ENCODE measurements at regions not wholly inside any gene's neighbourhood (a gene's known extent, or its start where the extent isn't known, plus 50 kb on each side); places are given as distances from the start of the nearest gene placed in this dataset.
"Not testable (repeated sequence)": the region's sequence is repeated elsewhere in the genome, so short reads cannot be mapped to it uniquely, and the experiment has no call there.

GRCh38 chr3:5344707-5345106 lies 157.2 kb downstream of the EDEM1 start:
- ATAC-seq = no peak
- intact Hi-C loops (cut with micrococcal nuclease) = no loop called here
- DNase-seq = no peak

GRCh38 chr3:5347486-5347885 lies 160.0 kb downstream of the EDEM1 start:
- intact Hi-C loops (cut with micrococcal nuclease) = no loop called here
- ATAC-seq (no peak), DNase-seq (no peak)

- ATAC-seq = no peak
- no peak for DNase-seq
- intact Hi-C loops (cut with micrococcal nuclease) = no loop called here
Measured at GRCh38 chr3:5348229-5348902, 160.9 kb downstream of the EDEM1 start.

- ATAC-seq = no peak
- DNase-seq = no peak
- intact Hi-C loops (cut with micrococcal nuclease) = no loop called here
Measured at GRCh38 chr3:5349343-5349742, 161.8 kb downstream of the EDEM1 start.

- ATAC-seq (no peak), DNase-seq (no peak)
- intact Hi-C loops (cut with micrococcal nuclease) = no loop called here
Measured at GRCh38 chr3:5357089-5357488, 169.6 kb downstream of the EDEM1 start.

- ATAC-seq = no peak
- DNase-seq = no peak
- intact Hi-C loops (cut with micrococcal nuclease) = no loop called here
Measured at GRCh38 chr3:5358911-5359310, 171.4 kb downstream of the EDEM1 start.

GRCh38 chr3:5360453-5360852 lies 172.9 kb downstream of the EDEM1 start:
- no peak for ATAC-seq
- intact Hi-C loops (cut with micrococcal nuclease) = no loop called here

GRCh38 chr3:5366746-5367145 lies 179.2 kb downstream of the EDEM1 start:
- ATAC-seq (no peak), DNase-seq (no peak)
- intact Hi-C loops (cut with micrococcal nuclease) = no loop called here

More at GRCh38 chr3:5360453-5360852, 172.9 kb downstream of the EDEM1 start:
- no peak for DNase-seq

- ATAC-seq; DNase-seq; intact Hi-C loops (cut with micrococcal nuclease): not testable (repeated sequence)
Measured at GRCh38 chr3:5371555-5371954, 184.0 kb downstream of the EDEM1 start.

GRCh38 chr3:5376761-5377160 lies 189.3 kb downstream of the EDEM1 start:
- intact Hi-C loops (cut with micrococcal nuclease) = no loop called here
- DNase-seq = no peak
- no peak for ATAC-seq

- ATAC-seq; intact Hi-C loops (cut with micrococcal nuclease); DNase-seq: not testable (repeated sequence)
Measured at GRCh38 chr3:5379266-5379665, 191.8 kb downstream of the EDEM1 start.

GRCh38 chr3:5383486-5384263 lies 196.2 kb downstream of the EDEM1 start:
- intact Hi-C loops (cut with micrococcal nuclease); DNase-seq; ATAC-seq: not testable (repeated sequence)

GRCh38 chr3:5384557-5385236 lies 197.2 kb downstream of the EDEM1 start:
- DNase-seq (no peak), ATAC-seq (no peak)
- intact Hi-C loops (cut with micrococcal nuclease) = no loop called here

GRCh38 chr3:5388091-5388490 lies 200.6 kb downstream of the EDEM1 start:
- ATAC-seq = no peak
- intact Hi-C loops (cut with micrococcal nuclease) = no loop called here
- no peak for DNase-seq

- ATAC-seq = no peak
- intact Hi-C loops (cut with micrococcal nuclease) = no loop called here
- DNase-seq = no peak
Measured at GRCh38 chr3:5389057-5389456, 201.6 kb downstream of the EDEM1 start.

GRCh38 chr3:5390221-5390620 lies 202.7 kb downstream of the EDEM1 start:
- DNase-seq = no peak
- intact Hi-C loops (cut with micrococcal nuclease) = no loop called here
- no peak for ATAC-seq

GRCh38 chr3:5390936-5391625 lies 203.6 kb downstream of the EDEM1 start:
- ATAC-seq (no peak), DNase-seq (no peak)
- intact Hi-C loops (cut with micrococcal nuclease) = no loop called here

- intact Hi-C loops (cut with micrococcal nuclease) = no loop called here
- ATAC-seq (no peak), DNase-seq (no peak)
Measured at GRCh38 chr3:5401002-5401401, 213.5 kb downstream of the EDEM1 start.

GRCh38 chr3:5404718-5405117 lies 217.2 kb downstream of the EDEM1 start:
- DNase-seq (no peak), ATAC-seq (no peak)
- intact Hi-C loops (cut with micrococcal nuclease) = no loop called here

- DNase-seq (no peak), ATAC-seq (no peak)
- intact Hi-C loops (cut with micrococcal nuclease) = no loop called here
Measured at GRCh38 chr3:5411786-5412185, 224.3 kb downstream of the EDEM1 start.

All from left ventricle myocardium superior (tissue), 1 donor.